HG03039 (cell line): ENCODE measurements at regions not wholly inside any gene's neighbourhood (a gene's known extent, or its start where the extent isn't known, plus 50 kb on each side); places are given as distances from the start of the nearest gene placed in this dataset.

Experiments
- ATAC-seq: cut with Tn5 transposase; IDR thresholded peaks from one replicate; pipeline ENCODE4 v1.9.1; 2021; ENCODE audit warnings: mild to moderate bottlenecking, moderate library complexity; ENCODE audit not compliant: unreplicated experiment

- ATAC-seq = no peak
Measured at GRCh38 chr4:152236519-152237056, 299.3 kb downstream of the FBXW7 start.

- ATAC-seq = no peak
Measured at GRCh38 chr4:152235718-152236117, 300.2 kb downstream of the FBXW7 start.

GRCh38 chr4:152234571-152234970 lies 301.3 kb downstream of the FBXW7 start:
- ATAC-seq = no peak

DNA sequence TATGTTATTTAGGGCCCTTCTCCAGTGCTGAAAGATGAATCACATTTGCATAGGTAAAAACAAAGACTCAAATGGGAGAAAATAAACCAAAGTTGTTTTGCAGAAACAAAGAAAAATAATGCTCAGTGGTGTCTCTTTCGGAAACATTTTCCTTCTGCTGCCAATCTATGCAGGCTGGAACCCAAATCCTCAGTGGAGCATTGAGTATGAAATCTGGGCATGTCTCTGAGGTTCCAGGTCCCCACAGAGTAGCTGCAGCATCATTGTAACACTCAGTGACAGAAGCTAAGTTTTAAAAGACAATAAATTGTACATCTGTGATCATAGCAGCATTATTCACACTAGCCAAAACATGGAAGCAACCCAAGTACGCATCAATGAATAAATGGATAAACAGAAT lies 303.6 kb downstream of the FBXW7 start:
- ATAC-seq = no peak

- no peak for ATAC-seq
Measured at GRCh38 chr4:152229782-152230289, 306.1 kb downstream of the FBXW7 start.

- ATAC-seq = no peak
Measured at GRCh38 chr4:152225680-152226079, 310.2 kb downstream of the FBXW7 start.

DNA sequence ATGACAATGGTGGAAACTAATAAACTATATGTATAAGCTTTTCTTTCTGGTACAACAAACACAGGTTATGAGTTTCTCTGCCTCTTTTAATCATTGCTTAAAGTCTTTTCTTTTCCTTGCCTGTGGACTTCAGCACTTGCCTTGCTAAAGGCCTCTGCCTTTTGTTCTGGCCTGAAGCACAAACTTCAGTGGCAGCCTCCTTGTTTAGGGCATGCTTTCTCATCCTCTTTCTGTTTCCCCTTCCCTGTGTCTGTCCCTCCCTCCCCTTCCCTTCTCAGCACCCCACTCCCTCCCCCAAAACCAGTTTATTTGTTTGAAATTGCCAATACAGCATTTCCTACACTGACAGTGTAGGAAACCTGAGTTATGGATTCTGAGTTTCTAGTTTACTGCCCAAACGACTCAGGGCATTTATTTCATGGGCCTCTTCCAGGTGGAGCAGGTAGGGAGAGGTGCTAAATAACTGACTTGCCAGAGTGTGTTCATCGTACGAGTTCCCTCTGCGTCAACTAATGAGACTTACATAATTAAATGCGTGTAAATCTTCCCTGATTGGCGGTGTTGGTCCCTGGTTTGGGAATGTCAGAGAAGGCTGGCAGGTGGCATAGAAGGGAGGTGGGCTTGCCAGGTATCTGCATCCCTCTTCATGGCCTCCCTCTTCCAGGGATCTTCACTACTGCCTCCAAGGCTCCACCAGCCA lies 311.0 kb downstream of the FBXW7 start:
- ATAC-seq = no peak

- no peak for ATAC-seq
Measured at GRCh38 chr4:152224223-152224622, 311.7 kb downstream of the FBXW7 start.

DNA sequence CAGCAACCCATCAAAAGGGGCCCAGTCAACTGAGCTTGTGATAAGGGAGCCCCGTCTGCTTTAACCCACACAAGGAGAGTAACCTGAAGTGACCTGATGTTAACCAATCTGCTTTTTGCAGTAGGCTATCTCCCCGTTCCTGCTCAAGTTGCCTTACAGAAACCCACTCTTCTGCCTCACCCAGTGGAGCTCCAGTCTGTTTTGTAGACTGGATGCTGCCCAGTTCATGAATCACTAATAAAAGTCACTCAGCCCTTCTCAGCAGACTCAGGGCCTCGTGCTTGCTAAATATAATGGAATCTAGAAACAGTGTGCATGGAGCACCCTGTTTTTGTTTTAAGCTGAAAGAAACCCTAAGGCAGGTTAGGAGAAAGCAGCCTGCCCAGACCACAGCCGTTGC lies 312.3 kb downstream of the FBXW7 start:
- ATAC-seq = no peak

DNA sequence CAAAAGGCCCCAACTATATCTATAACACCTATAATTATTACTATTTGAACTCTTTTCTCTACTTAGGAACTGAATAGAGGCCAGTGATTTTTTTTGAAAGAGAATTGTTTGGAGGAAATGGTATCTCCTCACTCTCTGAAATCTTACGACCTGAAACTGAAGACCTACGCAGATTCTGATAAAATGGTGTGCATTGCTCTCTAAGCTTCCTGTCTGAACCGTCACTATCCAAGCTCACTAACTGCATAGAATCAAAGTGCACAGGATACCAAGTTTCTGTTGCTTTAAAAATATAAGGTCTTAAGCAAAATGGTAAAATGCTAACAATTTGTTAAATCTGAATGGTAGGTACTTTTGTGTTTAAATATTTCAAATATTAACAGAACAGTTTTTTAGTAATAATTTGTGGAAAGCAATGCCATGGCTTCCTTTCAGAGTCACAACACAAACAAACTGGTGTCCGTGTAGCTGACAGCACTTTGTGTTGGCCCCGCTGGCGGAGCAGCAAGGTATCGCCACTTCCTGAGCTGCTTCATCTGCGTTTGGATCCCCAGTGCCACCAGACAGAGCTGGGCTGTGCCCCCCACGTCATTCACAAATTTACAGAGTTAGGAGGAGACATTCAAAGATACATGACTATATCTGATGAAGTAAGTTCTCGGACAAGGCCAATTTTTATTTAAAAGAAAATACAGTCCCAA lies 313.9 kb downstream of the FBXW7 start:
- ATAC-seq = no peak

GRCh38 chr4:152220201-152220666 lies 315.7 kb downstream of the FBXW7 start:
- no peak for ATAC-seq

DNA sequence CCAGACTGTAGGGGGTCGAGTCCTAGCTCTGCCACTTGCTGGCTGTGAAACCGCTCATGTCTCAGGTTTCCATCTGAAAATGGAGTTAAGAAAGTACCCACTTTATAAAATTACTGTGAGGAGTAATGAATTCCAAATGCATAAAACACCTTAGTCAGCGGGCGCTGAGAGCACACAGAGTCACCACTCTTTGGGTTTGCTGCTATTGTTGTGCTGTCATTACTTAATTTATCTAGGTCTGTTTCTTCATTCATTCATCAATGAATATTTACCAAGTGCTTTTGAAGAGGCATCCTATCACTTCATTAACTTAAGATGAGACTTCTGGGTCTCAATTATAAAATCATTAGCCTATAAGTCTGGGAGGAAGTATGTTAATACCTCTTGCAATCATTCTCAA lies 317.3 kb downstream of the FBXW7 start:
- ATAC-seq = no peak

DNA sequence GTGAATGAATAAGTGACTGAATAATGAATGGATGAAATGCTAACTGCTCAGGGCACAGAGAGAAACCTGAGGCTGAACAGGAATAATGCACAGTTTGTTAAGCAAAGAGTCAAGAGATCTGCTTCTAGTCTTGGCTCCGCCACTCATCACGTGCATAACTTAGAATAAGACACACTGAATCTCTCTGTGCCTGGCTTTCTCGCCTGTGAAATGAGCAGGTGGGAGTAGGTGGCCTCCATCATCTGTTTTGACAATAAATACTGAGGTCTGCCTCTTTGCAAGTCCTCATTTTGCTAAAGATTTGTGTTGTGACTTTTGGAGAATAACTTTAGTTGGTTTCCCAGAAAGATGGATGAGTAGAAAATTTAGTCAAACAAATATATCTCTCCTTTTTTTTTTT lies 318.0 kb downstream of the FBXW7 start:
- ATAC-seq = no peak

DNA sequence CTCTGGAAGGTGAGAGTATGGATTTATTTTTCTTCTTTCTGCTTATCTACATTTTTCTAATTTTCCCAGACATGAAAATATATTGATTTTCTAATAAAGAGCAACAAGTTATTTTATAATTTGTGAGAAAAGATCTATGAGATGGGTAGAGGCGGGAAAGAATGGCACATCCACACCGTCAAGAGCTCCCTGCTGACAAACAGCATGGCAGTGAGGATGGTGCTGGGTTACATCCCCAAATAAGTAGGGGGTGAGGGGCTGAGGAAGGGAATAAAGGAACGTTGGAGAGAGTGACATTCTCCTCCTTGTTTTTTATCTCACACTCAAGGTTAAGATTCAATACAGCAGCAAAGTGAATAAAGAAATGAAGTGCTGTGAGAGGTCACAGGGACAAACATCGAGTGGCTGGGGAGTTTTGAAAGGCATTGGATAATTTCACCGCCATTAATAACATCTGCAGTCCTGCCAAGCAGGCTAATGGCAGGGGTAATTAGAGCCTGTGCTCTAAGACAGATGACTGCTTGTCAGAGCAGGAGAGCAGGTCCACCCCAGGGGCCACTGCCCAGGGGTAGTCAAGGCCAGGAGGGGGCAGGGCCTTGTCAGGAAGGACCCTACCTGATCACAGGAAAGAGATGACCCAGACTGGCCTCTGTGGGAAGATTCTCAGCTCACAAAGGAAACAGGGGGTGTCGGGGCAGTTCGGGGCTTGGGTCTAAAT lies 323.8 kb downstream of the FBXW7 start:
- no peak for ATAC-seq

DNA sequence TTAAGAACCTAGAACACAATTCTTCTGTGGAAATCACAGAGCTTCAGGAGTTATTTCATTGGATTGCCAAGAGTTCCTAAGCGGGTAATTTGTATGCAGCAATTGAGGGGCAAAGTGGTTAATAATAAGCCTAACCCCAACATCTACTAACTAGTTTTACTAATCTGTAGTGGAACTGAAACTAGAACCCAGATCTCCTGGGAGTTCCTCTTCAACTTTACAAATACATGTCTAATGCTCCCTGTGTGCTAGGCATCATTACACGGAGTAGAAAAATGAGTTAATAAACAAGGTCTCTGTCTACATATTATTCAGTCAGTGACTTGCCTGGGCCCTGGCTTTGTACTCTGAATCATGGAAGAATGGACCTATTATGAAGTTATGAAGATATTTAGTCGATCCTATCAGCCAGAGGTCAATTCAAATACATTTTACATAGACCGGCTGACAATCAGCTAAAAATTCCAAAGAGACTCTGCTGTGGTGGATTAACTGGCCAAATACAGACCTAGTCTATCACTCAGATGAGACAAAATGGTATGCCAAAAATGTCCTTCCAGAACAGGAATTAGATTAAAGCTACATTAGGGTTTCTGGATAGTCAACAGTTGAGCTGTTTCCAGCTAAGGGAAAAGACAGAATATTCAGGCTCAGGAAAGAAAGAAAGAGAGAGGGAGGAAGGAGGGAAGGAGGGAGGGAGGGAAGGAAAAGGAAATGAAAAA lies 326.0 kb downstream of the FBXW7 start:
- no peak for ATAC-seq

GRCh38 chr4:152207378-152207720 lies 328.5 kb downstream of the FBXW7 start:
- ATAC-seq = no peak

DNA sequence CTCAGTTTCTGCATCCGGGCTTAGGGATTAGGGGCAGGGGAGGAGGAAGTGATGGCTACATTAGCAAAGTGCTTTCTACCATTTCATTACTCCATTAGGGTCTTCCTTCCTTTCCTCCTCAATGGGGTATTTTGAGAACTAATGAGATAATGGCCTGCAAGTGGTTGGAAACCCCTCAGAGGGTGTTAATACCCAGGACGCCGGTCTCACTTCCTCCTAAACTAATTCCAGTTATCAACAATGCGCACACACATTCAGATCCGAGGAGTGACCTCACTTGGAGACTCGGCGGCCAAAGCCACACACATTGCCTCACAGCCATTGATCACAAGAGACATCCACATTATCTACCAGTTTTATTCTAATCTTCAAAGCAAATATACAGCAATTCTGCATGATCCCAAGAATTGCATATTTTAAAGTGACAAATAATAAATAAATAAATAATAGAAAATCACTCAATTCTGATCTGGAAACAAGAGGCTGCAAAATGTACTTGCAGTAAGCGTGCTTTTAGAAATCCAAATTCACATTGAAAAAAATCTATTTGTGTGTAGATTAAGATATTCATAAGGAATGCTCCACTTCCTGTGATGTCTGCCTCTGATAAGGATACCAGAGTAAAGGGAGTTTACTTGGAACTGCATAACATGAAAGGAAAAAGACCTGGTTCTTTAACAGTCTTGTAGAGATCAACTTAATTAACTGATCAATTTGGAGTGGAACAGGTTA lies 329.1 kb downstream of the FBXW7 start:
- no peak for ATAC-seq

GRCh38 chr4:152206185-152206584 lies 329.7 kb downstream of the FBXW7 start:
- no peak for ATAC-seq

GRCh38 chr4:152202415-152202814 lies 333.5 kb downstream of the FBXW7 start:
- no peak for ATAC-seq
